KMS-11 (cell line): ENCODE measurements at regions not wholly inside any gene's neighbourhood (a gene's known extent, or its start where the extent isn't known, plus 50 kb on each side); places are given as distances from the start of the nearest gene placed in this dataset.

ENCODE experiments used
- H2AFZ ChIP-seq: fragments of 200-600 bp; sonication (generic); 2 replicates; pipeline ENCODE4 v1.6.1; 2016; ENCODE audit warnings: antibody characterized with exemption, mixed run types, low read depth
- H3K27ac ChIP-seq: fragments of 200-600 bp; sonication (generic); 2 replicates; pipeline ENCODE4 v1.6.1; 2016; ENCODE audit warnings: mild to moderate bottlenecking, mixed run types
- H3K27me3 ChIP-seq: fragments of 200-600 bp; sonication (generic); 2 replicates; pipeline ENCODE4 v1.6.1; 2017; ENCODE audit warnings: mild to moderate bottlenecking, low read depth, mixed run types, moderate library complexity; ENCODE audit not compliant: insufficient read depth
- H3K36me3 ChIP-seq: fragments of 200-600 bp; sonication (generic); 2 replicates; pipeline ENCODE4 v1.6.1; 2017; ENCODE audit warnings: mild to moderate bottlenecking, mixed run types; ENCODE audit not compliant: insufficient read depth
- H3K4me1 ChIP-seq: fragments of 200-600 bp; sonication (generic); 2 replicates; pipeline ENCODE4 v1.6.1; 2016; ENCODE audit warnings: mild to moderate bottlenecking, low read depth, mixed run types; ENCODE audit not compliant: poor library complexity, severe bottlenecking
- H3K4me2 ChIP-seq: fragments of 200-600 bp; sonication (generic); 2 replicates; pipeline ENCODE4 v1.7.0; 2016; ENCODE audit warnings: mild to moderate bottlenecking, mixed run types
- H3K4me3 ChIP-seq: fragments of 200-600 bp; sonication (generic); IDR thresholded peaks from 2 replicates; pipeline ENCODE4 v1.6.1; 2017; ENCODE audit warnings: low read depth, low read length, mixed read lengths; ENCODE audit not compliant: insufficient read depth
- H3K79me2 ChIP-seq: fragments of 200-600 bp; sonication (generic); 2 replicates; pipeline ENCODE4 v1.6.1; 2016; ENCODE audit warnings: low read depth, mixed run types; ENCODE audit not compliant: insufficient read depth
- H3K9ac ChIP-seq: fragments of 200-600 bp; sonication (generic); 2 replicates; pipeline ENCODE4 v1.6.1; 2016; ENCODE audit warnings: mild to moderate bottlenecking, mixed run types
- H4K20me1 ChIP-seq: fragments of 200-600 bp; sonication (generic); 2 replicates; pipeline ENCODE4 v1.6.1; 2016; ENCODE audit warnings: mild to moderate bottlenecking, mixed run types; ENCODE audit not compliant: insufficient read depth
- TF ChIP-seq, protein P1 (sequence below): fragments of 200-600 bp; sonication (generic); conservative IDR thresholded peaks from 2 replicates; pipeline ENCODE4 v1.6.1; 2017; ENCODE audit warnings: low read depth, mild to moderate bottlenecking, antibody characterized with exemption, low read length, moderate library complexity, mixed read lengths

DNA sequence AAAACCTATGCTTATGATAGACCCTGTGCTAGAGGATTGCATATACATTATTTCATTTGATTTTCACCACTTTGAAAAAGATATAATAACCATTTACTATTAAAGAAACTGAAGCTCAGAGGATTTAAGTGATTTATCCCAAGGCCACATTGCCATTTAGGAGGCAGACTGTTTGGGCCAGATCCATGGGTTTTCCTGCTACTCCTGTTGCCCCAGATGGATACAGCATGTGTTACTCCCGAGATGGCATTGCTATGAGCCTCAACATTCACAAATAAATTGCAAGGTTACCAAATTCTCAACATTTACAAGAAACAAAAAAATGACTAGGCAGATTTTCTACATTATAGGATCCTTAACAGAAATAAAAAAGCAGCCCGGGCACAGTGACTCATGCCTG, 322.1 kb upstream of the SOX9 start:
- H2AFZ ChIP-seq, result no peak overlapping the region
- H3K36me3 ChIP-seq, result no peaks in the 10 kb centered on the region
- no peak overlapping the region for H3K4me2 ChIP-seq
- H3K4me3 ChIP-seq, result no peak overlapping the region
- H3K27ac ChIP-seq, result no peak overlapping the region
- H3K27me3 ChIP-seq, result no peaks in the 10 kb centered on the region
- H3K9ac ChIP-seq, result no peak overlapping the region
- H3K79me2 ChIP-seq, result no peaks in the 10 kb centered on the region
- H4K20me1 ChIP-seq, result no peaks in the 10 kb centered on the region
- TF ChIP-seq, protein P1, sequence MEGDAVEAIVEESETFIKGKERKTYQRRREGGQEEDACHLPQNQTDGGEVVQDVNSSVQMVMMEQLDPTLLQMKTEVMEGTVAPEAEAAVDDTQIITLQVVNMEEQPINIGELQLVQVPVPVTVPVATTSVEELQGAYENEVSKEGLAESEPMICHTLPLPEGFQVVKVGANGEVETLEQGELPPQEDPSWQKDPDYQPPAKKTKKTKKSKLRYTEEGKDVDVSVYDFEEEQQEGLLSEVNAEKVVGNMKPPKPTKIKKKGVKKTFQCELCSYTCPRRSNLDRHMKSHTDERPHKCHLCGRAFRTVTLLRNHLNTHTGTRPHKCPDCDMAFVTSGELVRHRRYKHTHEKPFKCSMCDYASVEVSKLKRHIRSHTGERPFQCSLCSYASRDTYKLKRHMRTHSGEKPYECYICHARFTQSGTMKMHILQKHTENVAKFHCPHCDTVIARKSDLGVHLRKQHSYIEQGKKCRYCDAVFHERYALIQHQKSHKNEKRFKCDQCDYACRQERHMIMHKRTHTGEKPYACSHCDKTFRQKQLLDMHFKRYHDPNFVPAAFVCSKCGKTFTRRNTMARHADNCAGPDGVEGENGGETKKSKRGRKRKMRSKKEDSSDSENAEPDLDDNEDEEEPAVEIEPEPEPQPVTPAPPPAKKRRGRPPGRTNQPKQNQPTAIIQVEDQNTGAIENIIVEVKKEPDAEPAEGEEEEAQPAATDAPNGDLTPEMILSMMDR, result no peak
- H3K4me1 ChIP-seq, result no peaks in the 10 kb centered on the region

DNA sequence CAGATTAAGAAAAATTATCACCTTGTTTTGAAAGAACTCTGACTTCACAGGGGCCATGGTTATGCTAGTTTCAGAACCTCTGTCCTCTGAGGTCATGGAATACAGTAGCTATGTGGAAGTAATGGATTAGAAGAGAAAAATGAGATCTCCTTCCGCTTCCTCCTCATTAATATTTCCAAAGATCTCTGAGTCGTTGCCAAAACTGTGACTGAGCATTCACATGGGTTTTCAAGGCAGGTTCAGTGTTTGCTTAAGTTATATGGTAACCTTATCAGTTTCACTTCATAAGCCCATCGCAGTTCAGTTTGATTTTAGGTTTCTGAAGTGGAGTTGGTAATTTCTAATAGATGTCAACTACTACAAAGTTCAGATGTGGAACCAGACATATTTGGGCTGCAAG, 321.2 kb upstream of the SOX9 start:
- Histone ChIP-seq H2AFZ (no peak overlapping the region), H3K4me1 (no peaks in the 10 kb centered on the region), H3K27me3 (no peaks in the 10 kb centered on the region), H4K20me1 (no peaks in the 10 kb centered on the region), H3K4me3 (no peak overlapping the region), H3K27ac (no peak overlapping the region), H3K9ac (no peak overlapping the region), H3K36me3 (no peaks in the 10 kb centered on the region), H3K79me2 (no peaks in the 10 kb centered on the region), H3K4me2 (no peak overlapping the region)
- TF ChIP-seq, protein P1, result no peak

DNA sequence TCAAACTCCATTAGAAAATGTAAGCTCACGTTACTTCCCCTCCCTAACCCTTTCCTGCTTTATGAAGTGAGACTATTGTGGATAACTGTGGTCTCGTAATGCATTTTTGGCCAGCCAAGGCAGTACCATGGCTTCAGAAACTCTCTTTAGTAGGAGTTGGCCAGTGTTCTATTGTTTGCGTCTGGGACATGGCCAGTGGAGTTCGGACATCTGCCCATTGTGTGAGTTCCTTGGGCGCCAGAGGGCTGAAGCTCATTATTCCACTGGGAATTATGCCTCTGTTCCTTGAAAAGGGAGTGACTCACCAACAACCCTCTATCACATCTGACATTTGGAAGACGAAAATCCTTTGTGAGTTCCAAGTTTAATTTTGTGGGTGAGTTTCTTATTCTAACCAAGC, 319.5 kb upstream of the SOX9 start:
- Histone ChIP-seq H3K4me2 (no peak overlapping the region), H3K9ac (no peak overlapping the region), H3K4me1 (no peaks in the 10 kb centered on the region), H3K4me3 (no peak overlapping the region), H3K27ac (no peak overlapping the region), H2AFZ (no peak overlapping the region), H3K79me2 (no peaks in the 10 kb centered on the region), H3K36me3 (no peaks in the 10 kb centered on the region), H3K27me3 (no peaks in the 10 kb centered on the region), H4K20me1 (no peaks in the 10 kb centered on the region)
- TF ChIP-seq, protein P1, result no peak

DNA sequence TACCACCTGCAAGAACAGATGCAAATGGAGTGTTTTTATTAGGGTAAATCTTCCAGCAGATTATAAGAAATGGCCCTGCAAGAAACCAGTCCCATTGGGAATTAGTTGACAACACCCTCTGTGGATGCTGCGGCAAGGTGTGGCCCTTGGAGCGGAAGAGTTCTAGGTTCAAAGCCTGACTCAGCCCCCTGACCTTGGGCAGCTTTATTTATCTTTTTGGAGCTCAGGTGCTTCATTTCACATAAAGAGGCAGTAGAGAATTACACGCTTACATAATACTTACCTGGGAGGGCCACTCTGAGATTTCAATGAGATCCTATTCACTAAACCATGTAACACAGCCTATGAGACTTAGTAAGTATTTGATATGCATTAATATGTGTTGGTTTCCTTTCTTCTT, 318.2 kb upstream of the SOX9 start:
- Histone ChIP-seq H3K36me3 (no peaks in the 10 kb centered on the region), H3K4me2 (no peak overlapping the region), H3K79me2 (no peaks in the 10 kb centered on the region), H3K27ac (no peak overlapping the region), H3K4me3 (no peak overlapping the region), H3K4me1 (no peaks in the 10 kb centered on the region), H2AFZ (no peak overlapping the region), H4K20me1 (no peaks in the 10 kb centered on the region), H3K27me3 (no peaks in the 10 kb centered on the region), H3K9ac (no peak overlapping the region)
- TF ChIP-seq, protein P1, result no peak
